Colon (tissue), 2 donors: ENCODE measurements at regions not wholly inside any gene's neighbourhood (a gene's known extent, or its start where the extent isn't known, plus 50 kb on each side); places are given as distances from the start of the nearest gene placed in this dataset.

Source experiments
- FAIRE-seq: peaks from 2 replicates; lab custom pipeline; 2012; peaks lifted over from hg19 to GRCh38; lab: Jason Lieb, UNC
- donor health status: control.
- donor health status: control.

DNA sequence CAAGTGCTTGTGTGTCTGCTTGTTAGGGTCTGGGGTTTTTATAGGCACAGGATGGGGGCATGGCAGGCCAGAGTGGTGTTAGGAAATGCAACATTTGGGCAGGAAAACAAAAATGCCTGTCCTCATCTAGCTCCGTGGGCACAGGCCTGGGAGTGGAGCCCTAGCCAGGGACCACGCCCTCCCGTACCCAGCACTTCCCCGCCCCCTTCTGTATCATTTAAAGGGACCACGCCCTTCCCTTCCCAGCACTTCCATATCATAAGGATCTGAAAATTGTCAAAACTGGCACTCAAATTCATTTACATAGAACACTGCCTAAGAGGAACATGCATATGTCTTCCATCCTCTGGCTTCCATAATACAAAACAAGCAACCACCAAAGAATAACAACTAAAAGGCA, 185.8 kb downstream of the B3GLCT start:
- FAIRE-seq: no peak

DNA sequence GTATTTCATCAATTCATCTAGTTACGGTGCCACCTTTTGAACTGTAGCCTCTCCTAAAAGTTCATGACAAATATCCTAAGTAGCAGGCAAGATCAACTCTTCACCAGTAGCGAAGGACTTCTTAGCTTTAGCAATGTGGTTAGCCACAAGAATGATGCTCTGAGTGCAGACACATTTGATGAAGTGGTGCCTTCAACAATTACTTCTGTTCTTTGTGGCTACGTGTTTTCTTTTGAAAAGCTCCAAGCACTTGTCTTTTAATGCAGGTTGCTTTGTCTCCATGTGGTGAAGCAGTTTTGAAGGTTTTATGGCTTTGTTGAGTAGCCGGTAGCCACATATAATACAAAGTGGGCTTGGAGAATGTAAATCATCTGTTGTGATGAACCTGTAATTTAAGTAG, 194.7 kb downstream of the B3GLCT start:
- FAIRE-seq: no peak

- no peak for FAIRE-seq
Measured at GRCh38 chr13:31395090-31395489, 195.3 kb downstream of the B3GLCT start.

- FAIRE-seq: no peak
Measured at GRCh38 chr13:31399690-31400089, 199.9 kb downstream of the B3GLCT start.

DNA sequence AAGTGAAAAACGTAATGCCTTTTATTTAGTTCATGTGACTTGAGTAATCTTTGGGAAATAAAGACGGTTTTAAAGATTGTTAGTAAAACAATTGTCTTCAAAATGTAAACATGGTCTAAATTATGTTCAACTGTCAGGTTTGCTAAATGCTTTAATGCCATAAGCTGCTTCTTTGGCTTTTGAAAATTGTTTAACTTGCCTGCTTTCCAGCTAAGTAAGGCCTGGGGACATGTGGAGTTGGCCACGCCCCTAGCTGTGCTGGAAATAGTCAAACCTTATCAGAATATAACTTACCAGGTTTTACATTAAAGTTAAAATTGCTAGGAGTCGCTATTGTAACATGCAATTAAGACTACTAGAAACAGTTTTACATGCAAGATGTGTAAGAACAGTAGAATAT, 203.9 kb downstream of the B3GLCT start:
- FAIRE-seq: peak; percentile 31

DNA sequence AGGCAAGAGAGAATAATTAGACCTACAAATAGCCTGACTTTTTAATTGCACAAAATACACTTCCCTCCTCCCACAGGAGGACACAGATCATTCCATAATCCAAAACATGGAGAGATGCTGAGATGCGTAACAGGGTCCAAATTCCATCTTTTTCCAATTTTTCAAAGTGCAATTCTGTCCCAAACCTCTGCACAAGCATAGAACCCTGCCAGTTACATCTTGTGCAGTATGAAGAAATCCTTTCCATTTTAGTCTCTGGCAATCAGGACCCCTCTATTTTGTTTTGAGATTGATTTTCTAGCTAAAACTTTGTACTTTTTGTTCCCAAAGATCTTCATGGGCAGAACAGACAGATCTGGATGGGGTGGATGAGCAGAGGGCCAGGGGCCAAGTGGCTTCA, 209.2 kb downstream of the B3GLCT start:
- FAIRE-seq: no peak

GRCh38 chr13:31409678-31410356, 210.0 kb downstream of the B3GLCT start:
- FAIRE-seq: no peak

GRCh38 chr13:31413516-31413915, 213.7 kb downstream of the B3GLCT start:
- no peak for FAIRE-seq

GRCh38 chr13:31416066-31416465, 216.3 kb downstream of the B3GLCT start:
- no peak for FAIRE-seq

DNA sequence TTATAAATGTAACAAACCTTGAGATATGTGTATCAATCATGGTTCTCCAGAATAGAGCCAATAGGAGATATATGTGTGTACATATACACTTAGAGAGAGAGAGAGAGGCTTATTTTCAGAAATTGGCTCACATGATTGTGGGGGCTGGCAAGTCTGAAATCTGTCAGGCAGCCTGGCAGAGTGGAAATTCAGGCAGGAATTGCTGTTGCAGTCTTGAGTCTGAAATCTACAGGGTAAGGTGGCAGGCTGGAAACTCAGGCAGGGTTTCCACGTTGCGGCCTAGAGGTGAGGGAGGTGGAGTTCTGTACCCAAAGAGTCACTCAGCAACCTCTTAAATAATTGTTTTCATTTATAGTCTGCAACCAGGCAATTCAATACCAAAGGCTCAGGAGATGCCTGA, 218.4 kb downstream of the B3GLCT start:
- FAIRE-seq: no peak

DNA sequence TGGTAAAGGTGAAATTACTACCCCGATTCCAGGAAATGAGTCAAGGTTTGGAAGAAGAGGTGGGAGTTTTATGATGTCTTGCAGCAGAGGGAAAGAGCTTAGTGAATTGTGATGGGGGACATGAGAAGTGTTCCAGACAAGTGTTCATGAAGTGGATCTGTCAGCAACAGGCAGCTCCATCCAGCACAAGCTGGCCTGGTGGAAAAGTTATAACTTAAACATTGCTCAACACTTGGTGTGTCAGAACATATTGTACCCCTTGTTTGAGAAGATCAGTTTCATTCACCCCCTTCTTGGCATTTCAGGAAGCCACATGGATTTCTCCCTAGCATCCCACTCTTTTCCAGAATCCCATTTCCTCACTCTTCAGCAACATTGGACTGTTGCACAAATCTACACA, 222.0 kb downstream of the B3GLCT start:
- FAIRE-seq: no peak

DNA sequence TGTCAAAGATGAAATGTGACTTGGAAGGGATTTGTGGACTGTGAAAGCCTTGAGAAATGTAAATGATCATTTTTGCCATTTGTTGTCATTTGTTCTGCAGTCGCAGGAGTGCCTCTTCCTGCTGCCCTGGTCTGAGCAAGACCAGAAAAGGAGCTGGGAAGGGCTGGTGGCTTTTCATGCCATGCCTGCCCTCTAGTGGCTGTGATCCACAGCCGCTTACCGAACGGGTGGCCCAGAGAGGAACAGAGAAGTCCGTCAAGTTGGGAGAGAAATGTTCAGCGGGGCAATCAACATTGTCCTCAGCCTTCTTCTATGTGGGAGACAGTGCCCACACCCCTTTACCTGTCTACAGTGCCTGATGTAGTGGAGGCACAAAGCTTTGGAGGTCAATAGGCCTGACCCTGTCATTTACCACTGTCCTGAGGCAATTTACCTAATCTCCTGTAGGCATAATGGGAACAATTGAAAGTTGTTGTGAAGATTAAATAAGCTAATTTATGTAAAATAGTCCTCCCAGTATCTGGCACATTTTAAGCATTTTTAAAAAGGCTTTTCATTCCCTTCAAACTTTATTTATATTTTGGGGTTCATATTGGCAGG, 224.5 kb downstream of the B3GLCT start:
- FAIRE-seq: no peak

GRCh38 chr13:31426395-31426794, 226.6 kb downstream of the B3GLCT start:
- FAIRE-seq: no peak

- FAIRE-seq: no peak
Measured at GRCh38 chr13:31427151-31428100, 227.7 kb downstream of the B3GLCT start.

GRCh38 chr13:31431722-31432137, 232.0 kb downstream of the B3GLCT start:
- no peak for FAIRE-seq

DNA sequence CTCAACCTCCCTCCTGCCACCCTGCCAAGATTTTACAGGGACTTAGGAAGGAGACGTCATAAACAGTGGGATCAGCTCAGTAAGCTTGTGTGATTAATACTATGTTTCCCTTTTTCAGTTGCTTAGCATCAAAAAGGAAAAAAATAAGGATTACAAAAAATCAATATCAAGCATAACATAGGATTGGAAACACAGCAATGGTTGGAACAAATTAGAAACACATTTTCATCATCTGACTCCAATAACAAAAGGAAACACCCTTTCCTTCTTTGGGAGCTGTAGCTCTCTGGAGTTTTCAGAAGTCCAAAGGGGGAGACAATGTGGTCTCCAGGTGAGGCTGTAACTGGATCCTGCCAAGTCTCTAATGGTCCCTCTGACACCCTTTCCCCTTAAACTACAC, 233.4 kb downstream of the B3GLCT start:
- no peak for FAIRE-seq

DNA sequence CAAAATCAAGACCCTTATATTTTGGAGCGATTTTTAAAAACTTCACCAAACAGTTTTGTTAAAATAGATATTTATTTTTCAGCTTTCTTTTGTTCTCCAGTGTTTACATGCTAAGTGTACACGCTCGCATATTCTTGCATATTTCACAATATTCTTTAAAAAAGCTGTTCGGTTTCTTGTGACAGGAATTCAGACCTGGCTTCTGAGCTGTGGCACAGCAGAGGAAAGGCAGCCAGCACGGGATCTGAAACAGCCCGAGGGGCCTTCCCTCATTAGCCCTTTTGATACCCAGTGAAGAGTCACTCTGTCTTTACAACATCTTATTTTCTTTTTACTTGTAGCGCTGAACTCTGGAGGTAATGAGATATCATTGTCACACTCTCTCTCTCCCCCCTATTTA, 234.0 kb downstream of the B3GLCT start:
- no peak for FAIRE-seq

GRCh38 chr13:31434613-31435012, 234.8 kb downstream of the B3GLCT start:
- FAIRE-seq: no peak

DNA sequence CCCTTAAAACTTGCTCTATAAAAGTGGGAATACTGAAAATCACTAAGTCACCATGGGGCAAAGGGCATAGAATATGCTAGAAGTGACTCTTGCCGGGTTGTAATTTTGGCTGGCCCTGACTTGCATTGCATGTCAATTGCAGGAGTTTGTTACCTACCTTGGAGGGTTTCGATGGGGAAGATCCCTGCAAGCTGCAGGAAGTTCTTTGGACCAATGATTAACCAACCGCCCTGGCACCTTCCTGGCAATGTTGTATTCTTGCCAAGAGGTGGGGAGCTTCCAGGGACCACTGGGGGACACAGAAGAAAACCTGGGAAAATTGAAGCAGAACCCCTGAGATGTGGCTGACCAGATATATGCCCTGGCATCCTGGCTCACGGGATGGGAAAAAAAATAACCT, 235.8 kb downstream of the B3GLCT start:
- no peak for FAIRE-seq

DNA sequence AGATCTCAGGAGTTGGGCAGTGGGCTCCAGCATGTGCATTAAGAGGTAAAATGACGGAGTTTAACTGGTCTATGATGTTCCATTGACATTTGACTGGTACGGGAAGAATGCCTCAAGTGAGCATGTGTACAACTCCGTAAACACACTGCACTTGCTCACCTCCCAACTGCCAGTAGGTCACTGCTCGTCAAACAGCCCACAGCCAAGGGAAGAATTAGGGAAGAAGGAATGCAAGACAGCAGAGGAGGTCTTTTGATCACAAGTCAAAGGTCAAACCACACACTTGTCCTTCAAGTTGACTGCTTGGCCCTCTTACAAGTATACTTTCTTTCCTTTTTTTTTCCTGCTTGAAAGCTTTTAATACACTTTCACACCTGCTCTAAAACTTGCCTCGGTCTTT, 236.7 kb downstream of the B3GLCT start:
- FAIRE-seq: no peak

DNA sequence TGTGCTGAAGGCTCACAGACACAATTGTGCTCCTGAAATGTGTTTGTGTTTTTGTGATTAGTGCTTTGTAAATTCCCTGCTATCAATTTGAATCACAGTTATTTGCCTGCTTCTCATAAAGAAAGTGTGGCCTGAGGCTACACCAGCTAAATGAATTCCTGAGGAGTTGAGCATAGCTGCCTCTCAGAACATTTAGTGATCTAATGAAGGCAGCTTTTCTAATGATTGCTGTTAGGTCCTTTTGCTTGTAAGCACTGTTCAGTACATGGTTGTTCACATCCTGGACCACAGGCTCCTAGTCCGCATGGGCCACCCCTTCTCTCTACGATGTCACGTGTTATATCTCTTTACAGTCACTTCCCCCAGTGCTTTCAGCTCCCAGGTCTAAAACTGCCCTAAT, 238.2 kb downstream of the B3GLCT start:
- no peak for FAIRE-seq

DNA sequence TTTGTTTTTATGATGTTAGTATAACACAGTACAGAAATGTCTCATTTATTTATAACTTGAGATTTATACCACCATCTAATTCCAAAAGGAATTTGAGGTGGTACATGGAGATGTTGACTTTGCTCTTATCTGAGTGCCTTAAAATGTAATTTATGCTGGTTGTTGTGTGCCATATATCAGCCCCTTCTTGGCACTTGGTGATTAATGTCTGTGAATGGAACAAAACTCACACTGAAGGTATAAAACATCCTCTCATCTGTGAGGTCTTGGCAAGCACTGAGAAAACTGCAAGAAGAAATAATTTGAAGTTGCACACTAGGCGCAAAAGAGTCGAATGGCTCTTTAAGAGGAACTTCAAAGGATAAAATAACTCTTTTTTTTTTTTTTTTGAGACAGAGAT, 240.4 kb downstream of the B3GLCT start:
- no peak for FAIRE-seq
